PC-9 (cell line): ENCODE measurements at regions not wholly inside any gene's neighbourhood (a gene's known extent, or its start where the extent isn't known, plus 50 kb on each side); places are given as distances from the start of the nearest gene placed in this dataset.

ENCODE experiments used
- CTCF ChIP-seq: fragments of 200-600 bp; sonication (generic); conservative IDR thresholded peaks from 2 replicates; pipeline ENCODE4 v1.6.1; 2017; ENCODE audit warnings: mixed run types, antibody characterized with exemption, mild to moderate bottlenecking, moderate library complexity
- EZH2 ChIP-seq: fragments of 200-600 bp; sonication (generic); IDR thresholded peaks from 2 replicates; pipeline ENCODE4 v1.8.0; 2017; ENCODE audit warnings: antibody characterized with exemption, low read depth

DNA sequence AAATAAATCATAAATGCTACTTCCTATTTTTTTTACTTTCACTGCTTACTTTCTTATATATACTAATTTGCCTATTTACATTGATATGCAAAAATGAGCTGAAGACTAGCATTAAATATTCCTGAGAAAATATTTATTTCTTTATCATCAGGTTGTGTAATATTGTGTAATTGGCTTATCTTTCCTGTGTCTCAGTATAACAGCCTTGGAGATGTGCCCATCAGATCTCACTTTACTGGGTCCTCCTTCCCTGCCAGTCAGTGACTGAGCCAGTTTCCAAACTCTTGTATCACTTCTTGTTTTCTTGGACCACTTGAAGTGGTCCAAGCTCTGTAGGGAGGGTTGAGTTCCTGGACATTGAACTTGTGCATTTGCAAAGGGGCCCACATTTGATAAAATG is 900.0 kb downstream of the LUZP2 start:
- no peak for TF ChIP-seq CTCF
- no peak for TF ChIP-seq EZH2
